ENCODE measurements at regions not wholly inside any gene's neighbourhood (a gene's known extent, or its start where the extent isn't known, plus 50 kb on each side); places are given as distances from the start of the nearest gene placed in this dataset.
"Not testable (repeated sequence)": the region's sequence is repeated elsewhere in the genome, so short reads cannot be mapped to it uniquely, and the experiment has no call there.

GRCh38 chr4:17436047-17436749 is 75.7 kb downstream of the QDPR start:
- DNase-seq (ENCODE audit: low read depth, low spot score); H3K27ac ChIP-seq: not testable (repeated sequence)

DNA sequence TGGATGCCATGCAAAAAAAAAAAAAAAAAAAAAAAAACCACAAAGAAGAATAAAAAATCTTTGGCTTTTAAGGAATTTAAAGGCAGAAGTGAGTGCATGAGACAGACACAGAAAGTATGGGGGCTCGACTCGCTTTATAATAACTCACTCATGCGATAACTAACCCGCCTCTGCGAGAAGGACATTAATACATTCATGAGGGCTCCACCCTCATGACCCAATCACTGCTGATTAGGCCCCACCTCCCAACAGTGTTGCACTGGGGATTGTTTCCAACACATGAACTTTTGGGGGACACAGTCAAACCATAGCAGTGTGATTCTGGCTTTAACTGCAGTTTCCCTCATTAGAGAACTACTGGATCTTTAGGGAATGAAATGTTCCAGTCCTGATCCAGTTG is 78.1 kb downstream of the QDPR start:
- DNase-seq (ENCODE audit: low read depth, low spot score): no peak
- H3K27ac ChIP-seq: no peak overlapping the region

DNA sequence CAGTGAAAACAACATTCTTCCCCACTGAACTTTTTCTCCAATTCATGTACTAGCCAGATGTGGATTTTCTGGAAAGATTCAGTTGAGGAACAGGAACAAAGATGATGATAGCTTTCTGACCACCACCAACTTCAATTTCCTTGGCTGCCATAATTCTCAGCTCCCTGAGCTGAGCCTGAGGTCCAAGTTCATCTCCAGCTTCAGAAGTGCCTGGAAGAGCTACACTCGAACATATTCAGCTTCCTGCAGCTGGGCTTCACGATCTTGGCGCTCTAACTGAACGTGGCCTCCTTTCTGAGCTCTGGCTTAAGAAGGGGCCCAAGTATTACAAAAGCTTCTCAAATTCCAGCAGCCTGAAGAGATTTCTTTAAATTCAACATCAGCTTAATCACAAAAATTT is 83.9 kb downstream of the QDPR start:
- H3K27ac ChIP-seq: no peak overlapping the region
- DNase-seq (ENCODE audit: low read depth, low spot score): no peak

- H3K27ac ChIP-seq: no peak overlapping the region
- DNase-seq (ENCODE audit: low read depth, low spot score): no peak
These were observed 85.7 kb downstream of the QDPR start for GRCh38 chr4:17426222-17426621.

GRCh38 chr4:17418010-17418409 is 93.9 kb downstream of the QDPR start:
- no peak for DNase-seq (ENCODE audit: low read depth, low spot score)
- no peak overlapping the region for H3K27ac ChIP-seq

GRCh38 chr4:17414392-17414791 is 97.5 kb downstream of the QDPR start:
- H3K27ac ChIP-seq: no peak overlapping the region
- no peak for DNase-seq (ENCODE audit: low read depth, low spot score)

DNA sequence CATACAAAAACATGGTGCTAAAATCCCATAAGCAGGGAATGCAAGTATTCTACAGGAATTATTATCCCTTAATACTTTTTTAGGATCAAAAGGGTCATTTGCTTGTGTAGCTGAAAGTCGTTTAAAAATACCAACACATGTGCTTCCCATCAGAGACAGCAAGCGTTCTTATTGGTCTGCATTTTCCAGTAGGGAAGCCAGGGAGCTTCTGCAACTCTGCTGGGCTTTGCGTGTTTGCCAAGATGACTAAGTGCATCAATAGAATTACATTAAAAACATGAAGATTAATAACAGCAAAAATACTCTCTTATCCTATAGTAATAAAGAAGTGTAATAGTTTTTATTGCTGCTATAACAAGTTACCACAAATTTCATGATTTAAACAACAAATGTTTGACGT is 111.2 kb downstream of the QDPR start:
- no peak for DNase-seq (ENCODE audit: low read depth, low spot score)

DNA sequence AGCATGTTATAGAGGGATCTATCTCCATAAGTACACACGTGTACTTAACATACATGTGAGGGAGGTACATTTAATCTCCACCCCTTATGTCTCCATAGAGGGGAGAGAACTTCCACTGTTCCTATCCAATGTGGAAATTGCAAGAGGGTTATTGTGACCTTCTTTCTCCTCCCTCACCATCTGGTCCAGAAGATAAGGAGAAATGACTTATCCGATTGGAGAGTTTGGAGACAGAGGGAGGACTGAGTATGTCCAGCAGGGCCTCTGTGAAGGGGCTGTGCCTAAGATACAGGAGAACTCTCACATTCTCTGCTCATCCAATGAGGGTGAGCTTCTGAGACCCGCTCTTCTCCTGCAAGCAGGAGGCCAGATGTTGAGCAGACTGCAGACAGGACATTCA is 113.1 kb downstream of the QDPR start:
- H3K27ac ChIP-seq: no peak overlapping the region
- no peak for DNase-seq (ENCODE audit: low read depth, low spot score)

More for the DNA sequence above, 111.2 kb downstream of the QDPR start:
- no peak overlapping the region for H3K27ac ChIP-seq

DNA sequence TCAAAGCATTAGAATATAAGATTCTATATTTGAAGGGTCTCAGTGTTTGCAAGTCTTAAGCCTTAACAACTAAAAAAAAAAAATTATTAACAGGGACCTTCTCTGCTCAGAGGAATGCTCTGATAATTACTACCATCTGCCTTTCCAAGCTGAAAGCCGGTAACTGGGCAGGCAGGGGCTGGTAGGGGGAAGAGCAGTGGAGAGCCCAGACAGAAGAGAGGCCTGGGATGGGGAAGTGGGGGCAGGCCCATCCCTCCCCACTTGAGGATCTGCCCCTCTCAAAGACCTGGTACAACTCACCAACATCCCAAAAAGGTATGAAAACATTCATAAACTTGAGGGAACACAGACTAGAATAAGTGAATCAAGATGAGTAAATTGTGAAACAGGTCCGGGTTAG is 113.9 kb downstream of the QDPR start:
- DNase-seq (ENCODE audit: low read depth, low spot score): no peak
- no peak overlapping the region for H3K27ac ChIP-seq

- H3K27ac ChIP-seq: no peak overlapping the region
- DNase-seq (ENCODE audit: low read depth, low spot score): no peak
These were observed 114.3 kb downstream of the QDPR start for GRCh38 chr4:17397611-17398010.

DNA sequence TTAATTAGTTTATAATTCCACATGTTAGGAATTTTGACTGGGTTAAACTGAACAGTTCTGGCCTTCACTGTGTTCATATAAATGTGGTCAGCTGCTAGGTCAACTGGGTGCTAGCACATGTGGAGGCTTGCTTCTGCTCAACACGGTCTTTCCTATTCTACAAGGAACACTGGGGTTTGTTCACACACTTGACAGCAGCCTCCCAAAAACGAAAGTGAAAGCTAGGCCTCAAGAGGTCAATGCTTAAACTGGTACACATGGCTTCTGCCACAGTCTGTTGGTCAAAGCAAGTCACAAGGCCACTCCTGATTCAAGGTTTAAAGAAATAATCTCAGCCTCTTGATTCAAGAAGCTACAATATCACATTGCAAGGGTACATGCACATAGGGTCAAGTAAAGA is 126.5 kb downstream of the QDPR start:
- H3K27ac ChIP-seq: no peak overlapping the region
- DNase-seq (ENCODE audit: low read depth, low spot score): no peak

- H3K27ac ChIP-seq: no peak overlapping the region
- no peak for DNase-seq (ENCODE audit: low read depth, low spot score)
These were observed 131.5 kb downstream of the QDPR start for GRCh38 chr4:17380347-17380746.

GRCh38 chr4:17376205-17376604 is 135.7 kb downstream of the QDPR start:
- no peak for DNase-seq (ENCODE audit: low read depth, low spot score)
- no peak overlapping the region for H3K27ac ChIP-seq

GRCh38 chr4:17373666-17374065 is 138.2 kb downstream of the QDPR start:
- no peak overlapping the region for H3K27ac ChIP-seq
- DNase-seq (ENCODE audit: low read depth, low spot score): no peak

DNA sequence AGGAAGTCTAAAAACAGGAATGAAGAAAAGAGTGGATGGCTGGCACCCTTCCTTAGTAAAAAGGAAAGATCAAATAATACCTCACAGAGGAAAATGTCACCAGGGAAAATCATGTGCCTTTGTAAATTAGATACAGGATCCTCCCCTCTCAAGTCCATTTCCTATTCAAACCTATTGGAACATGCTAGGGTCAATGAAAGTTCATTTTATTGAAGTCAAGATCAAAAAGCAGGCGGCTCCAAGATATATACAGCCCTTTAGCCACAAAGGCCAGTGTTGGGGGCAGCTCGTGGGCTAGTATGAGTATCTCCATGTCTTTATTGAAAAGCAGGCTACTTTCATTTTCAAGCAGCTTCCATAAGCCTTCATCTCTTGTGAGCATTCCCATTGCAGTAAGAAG is 141.1 kb downstream of the QDPR start:
- no peak overlapping the region for H3K27ac ChIP-seq
- DNase-seq (ENCODE audit: low read depth, low spot score): no peak

GRCh38 chr4:17368408-17368807 is 143.5 kb downstream of the QDPR start:
- no peak for DNase-seq (ENCODE audit: low read depth, low spot score)
- no peak overlapping the region for H3K27ac ChIP-seq

- no peak for DNase-seq (ENCODE audit: low read depth, low spot score)
- no peak overlapping the region for H3K27ac ChIP-seq
These were observed 144.7 kb downstream of the QDPR start for GRCh38 chr4:17367201-17367600.

DNA sequence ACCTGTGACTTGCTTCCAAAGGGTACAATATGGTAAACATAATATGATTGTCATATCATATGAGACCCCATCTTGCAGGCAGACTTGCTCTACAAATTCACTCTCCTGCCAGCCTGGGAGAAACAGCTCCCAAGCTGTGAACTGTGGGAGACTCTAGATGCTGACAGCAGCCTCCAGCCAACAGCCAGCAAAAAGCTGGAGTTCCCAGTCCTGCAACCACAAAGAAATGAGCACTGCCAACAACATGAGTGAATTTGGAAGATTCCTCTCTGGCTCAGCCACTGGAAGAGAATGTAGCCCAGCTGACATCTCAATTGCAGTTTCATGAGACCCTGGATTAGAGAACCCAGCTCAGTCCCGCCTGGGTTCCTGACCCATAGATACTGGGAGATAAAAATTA is 145.4 kb downstream of the QDPR start:
- no peak overlapping the region for H3K27ac ChIP-seq
- DNase-seq (ENCODE audit: low read depth, low spot score): no peak

DNA sequence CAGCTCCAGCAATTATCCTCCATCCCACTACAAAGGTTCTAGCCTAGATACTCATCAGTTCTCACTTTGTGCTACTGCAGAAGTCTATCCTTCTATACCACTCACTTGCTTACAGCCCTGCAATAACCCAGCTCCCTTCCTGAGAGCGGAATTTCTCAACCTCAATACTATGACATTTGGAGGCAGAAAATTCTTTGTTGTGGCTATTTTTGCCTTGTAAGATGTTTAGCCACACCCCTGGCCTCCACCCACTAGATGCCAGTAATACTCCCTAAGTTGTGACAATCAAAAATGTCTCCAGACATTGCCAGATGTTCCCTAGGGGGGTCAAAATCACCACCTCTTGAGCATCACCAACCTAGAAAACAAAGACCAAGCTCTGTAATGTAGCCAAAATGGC is 149.5 kb downstream of the QDPR start:
- no peak for DNase-seq (ENCODE audit: low read depth, low spot score)

DNA sequence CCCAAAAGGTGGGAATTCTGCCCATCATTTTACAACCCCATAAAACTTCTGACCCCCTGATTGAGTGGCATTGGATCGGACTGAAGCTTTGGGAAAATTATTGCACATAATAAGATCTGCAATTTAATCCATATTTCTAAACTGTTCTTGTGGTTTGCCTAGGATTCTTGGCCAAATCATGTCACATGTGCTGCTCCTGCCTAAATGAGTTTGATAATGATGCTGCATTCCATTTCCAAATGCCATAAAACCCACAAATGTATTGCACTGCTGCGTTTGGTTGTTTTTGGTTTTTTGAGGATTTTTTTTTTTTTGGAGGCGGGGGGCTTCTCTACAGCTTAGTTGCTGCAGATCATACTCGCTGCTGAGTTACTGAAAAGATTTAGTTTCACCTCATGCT is 153.6 kb downstream of the QDPR start:
- DNase-seq (ENCODE audit: low read depth, low spot score): no peak
- no peak overlapping the region for H3K27ac ChIP-seq

More for the DNA sequence above, 149.5 kb downstream of the QDPR start:
- no peak overlapping the region for H3K27ac ChIP-seq

- no peak for DNase-seq (ENCODE audit: low read depth, low spot score)
- H3K27ac ChIP-seq: no peak overlapping the region
These were observed 155.0 kb downstream of the QDPR start for GRCh38 chr4:17356926-17357325.

DNA sequence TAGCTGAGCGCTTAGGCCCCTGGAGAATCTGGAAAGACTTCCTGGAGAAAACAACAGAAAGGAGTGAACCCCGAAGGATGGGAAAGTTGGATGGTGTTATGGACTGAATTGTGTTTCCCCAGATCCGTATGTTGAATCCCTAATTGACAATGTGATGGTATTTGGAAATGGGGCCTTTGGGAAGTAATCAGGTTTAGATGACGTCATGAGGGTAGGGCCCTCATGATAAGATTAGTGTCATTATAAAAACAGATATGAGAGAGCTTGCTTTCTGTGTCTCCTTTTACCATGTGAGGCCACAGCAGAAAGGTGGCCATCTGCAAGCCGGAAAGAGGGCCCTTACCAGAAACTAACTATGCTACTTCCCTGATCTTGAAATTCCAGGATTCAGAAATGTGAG is 159.5 kb downstream of the QDPR start:
- H3K27ac ChIP-seq: no peak overlapping the region
- no peak for DNase-seq (ENCODE audit: low read depth, low spot score)

- no peak overlapping the region for H3K27ac ChIP-seq
- no peak for DNase-seq (ENCODE audit: low read depth, low spot score)
These were observed 164.4 kb downstream of the QDPR start for GRCh38 chr4:17347445-17347844.
